ENCODE measurements at regions not wholly inside any gene's neighbourhood (a gene's known extent, or its start where the extent isn't known, plus 50 kb on each side); places are given as distances from the start of the nearest gene placed in this dataset.

DNA sequence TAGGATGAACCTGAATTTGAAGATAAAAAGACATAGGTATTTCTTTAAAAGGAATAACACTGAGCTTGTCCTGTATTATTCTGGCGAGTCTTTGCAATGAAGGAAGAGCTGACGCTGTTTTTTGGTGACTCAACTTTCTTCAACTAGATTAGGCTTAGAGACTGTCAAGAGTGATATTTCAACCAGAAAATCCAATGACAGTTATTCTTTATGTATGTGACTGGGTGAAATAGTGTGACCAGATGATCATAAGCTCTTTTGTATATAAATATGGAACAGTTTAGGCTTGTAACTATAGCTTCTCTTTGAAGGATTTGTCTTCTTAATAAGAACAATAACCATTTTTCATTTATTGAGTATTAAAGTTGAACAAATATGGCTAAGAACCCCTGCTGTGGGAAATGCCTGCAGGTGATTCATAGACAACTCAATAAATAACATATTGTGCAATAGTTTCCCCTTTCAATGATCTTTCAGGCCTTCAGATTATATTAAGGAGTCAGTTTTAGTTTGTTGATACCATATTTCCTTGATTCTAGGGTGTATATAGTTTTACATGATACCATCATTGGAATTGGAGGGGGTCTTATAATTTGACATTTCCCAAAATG is 265.6 kb upstream of the JAG1 start:
- Histone ChIP-seq H3K27me3 (ENCODE audit: low read depth) (no peaks in the 10 kb centered on the region), H3K27ac (replicated peaks) (no peak overlapping the region), H3K36me3 (no peaks in the 10 kb centered on the region), H3K4me3 (no peak overlapping the region), H3K4me1 (peaks cover 15% of the 10 kb centered on the region), H3K9me3 (replicated peaks) (no peaks in the 10 kb centered on the region)
- intact Hi-C loops (cut with micrococcal nuclease), result no loop called here
- TF ChIP-seq, protein P1, sequence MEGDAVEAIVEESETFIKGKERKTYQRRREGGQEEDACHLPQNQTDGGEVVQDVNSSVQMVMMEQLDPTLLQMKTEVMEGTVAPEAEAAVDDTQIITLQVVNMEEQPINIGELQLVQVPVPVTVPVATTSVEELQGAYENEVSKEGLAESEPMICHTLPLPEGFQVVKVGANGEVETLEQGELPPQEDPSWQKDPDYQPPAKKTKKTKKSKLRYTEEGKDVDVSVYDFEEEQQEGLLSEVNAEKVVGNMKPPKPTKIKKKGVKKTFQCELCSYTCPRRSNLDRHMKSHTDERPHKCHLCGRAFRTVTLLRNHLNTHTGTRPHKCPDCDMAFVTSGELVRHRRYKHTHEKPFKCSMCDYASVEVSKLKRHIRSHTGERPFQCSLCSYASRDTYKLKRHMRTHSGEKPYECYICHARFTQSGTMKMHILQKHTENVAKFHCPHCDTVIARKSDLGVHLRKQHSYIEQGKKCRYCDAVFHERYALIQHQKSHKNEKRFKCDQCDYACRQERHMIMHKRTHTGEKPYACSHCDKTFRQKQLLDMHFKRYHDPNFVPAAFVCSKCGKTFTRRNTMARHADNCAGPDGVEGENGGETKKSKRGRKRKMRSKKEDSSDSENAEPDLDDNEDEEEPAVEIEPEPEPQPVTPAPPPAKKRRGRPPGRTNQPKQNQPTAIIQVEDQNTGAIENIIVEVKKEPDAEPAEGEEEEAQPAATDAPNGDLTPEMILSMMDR (IDR thresholded peaks at IDR 0.05; ENCODE audit: borderline replicate concordance), result no peak
- DNase-seq, result no peak

DNA sequence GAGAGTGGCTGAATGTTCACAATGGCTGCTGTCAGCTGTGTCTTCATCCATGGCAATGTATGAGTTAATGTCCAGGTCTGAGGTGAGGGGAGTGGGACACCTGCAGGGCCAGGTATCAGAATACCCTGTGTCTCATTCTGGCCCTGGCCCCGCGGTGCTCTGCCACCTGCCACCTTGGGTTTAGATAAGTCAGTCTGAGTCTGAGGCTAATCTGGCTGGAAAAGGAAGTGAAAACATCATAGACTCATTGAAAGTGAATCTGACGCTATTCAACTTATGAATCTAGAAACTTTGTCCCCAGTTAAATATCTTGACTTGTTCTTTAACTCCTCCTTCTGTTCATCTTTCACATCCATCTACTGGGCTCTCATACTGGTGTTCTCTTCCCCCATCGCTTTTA is 267.1 kb upstream of the JAG1 start:
- Histone ChIP-seq H3K27ac (replicated peaks) (no peak overlapping the region), H3K9me3 (replicated peaks) (no peaks in the 10 kb centered on the region), H3K4me3 (no peak overlapping the region), H3K36me3 (no peaks in the 10 kb centered on the region), H3K4me1 (peaks cover 9% of the 10 kb centered on the region), H3K27me3 (ENCODE audit: low read depth) (no peaks in the 10 kb centered on the region)
- no peak for DNase-seq
- TF ChIP-seq, protein P1 (IDR thresholded peaks at IDR 0.05; ENCODE audit: borderline replicate concordance), result no peak
- intact Hi-C loops (cut with micrococcal nuclease), result no loop called here

DNA sequence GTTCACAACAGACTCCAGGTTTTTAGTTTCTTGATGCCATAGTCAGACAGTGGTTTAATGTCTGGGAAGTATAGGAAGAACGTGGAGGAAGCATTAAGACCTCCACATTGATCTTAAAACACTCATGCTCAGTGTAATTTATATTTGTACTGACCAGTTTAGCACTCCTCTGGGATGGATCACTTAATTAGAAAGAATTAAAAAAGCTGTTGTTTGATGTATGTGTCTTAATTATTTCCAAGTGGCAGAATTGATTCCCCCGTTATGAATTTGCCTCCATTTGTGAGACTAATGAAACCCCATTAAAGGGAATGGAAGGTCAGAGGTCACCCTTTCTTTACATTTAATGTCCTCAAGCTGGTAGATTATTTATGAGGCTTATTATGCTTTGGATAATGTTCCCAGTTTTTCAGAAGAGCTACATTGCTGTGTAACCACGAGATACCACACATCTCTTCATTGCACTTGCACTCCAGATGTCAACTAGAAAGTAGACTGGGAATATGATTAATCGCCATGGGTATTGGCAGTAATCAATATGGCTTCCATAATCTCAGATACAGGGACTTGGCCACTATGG is 270.0 kb upstream of the JAG1 start:
- no peaks in the 10 kb centered on the region for H3K36me3 ChIP-seq
- H3K27me3 ChIP-seq (ENCODE audit: low read depth), result no peaks in the 10 kb centered on the region
- H3K27ac ChIP-seq (replicated peaks), result no peak overlapping the region
- no peak overlapping the region for H3K4me3 ChIP-seq
- DNase-seq, result no peak
- TF ChIP-seq, protein P1 (IDR thresholded peaks at IDR 0.05; ENCODE audit: borderline replicate concordance), result no peak
- H3K9me3 ChIP-seq (replicated peaks), result no peaks in the 10 kb centered on the region
- H3K4me1 ChIP-seq, result no peaks in the 10 kb centered on the region
- intact Hi-C loops (cut with micrococcal nuclease), result no loop called here

DNA sequence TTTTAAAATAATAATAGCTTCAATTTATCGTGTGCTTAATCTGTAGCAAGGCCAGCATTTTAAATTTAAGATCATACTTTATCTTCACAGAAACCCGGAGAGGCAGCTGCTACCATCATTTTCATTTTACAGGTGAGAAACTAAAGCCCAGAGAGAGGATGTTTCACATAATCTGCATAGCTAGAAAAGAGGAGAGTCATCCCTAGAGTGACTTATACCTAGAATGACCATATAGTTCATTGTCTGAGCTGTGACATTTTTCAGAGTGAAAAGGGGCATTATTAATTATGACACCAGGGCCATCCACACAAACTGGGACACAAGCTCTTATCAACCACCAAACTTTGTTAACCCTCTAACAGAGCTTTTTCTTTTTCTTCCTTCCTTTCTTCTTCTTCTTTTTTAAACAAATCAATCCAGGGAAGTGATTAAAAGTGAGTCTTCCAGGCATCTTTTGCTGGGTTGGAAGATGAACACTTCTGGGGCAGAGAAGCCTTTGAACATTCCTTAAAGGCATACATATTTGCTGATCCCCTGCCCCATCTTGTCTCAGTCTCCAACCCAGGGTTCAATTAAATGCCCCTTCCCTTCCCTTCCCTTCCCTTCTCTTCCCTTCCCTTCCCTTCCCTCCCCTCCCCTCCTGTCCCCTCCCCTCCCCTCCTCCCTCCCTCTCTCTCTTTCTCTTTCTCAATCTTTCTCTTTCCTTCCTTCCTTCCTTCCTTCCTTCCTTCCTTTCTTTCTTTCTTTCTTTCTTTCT is 272.5 kb upstream of the JAG1 start:
- H3K27me3 ChIP-seq (ENCODE audit: low read depth), result no peaks in the 10 kb centered on the region
- TF ChIP-seq, protein P1 (IDR thresholded peaks at IDR 0.05; ENCODE audit: borderline replicate concordance), result no peak
- intact Hi-C loops (cut with micrococcal nuclease), result no loop called here
- no peaks in the 10 kb centered on the region for H3K9me3 ChIP-seq (replicated peaks)
- no peak for DNase-seq
- no peaks in the 10 kb centered on the region for H3K36me3 ChIP-seq
- H3K4me1 ChIP-seq, result no peaks in the 10 kb centered on the region
- no peak overlapping the region for H3K4me3 ChIP-seq
- no peak overlapping the region for H3K27ac ChIP-seq (replicated peaks)

DNA sequence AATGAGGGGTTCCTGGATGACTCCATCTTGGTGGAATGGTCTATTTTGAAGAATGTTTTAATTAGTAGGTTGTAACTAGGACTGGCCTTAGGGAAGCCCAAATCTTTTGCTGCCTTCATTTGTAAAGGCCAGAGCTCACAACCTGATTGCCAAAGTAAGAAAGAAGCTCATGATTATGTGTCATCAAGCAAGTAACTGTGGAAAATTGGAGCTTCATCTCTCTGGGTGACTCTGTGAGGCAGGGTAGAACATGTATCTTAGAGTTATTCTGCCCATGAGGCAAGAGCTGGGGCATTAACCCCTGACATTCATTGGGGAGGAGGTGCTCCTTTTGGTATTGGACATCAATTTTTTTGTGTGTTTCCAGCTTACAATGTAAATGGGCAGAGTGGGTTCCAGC is 273.9 kb upstream of the JAG1 start:
- no peaks in the 10 kb centered on the region for H3K4me1 ChIP-seq
- intact Hi-C loops (cut with micrococcal nuclease), result no loop called here
- no peaks in the 10 kb centered on the region for H3K36me3 ChIP-seq
- no peak overlapping the region for H3K4me3 ChIP-seq
- DNase-seq, result no peak
- no peak overlapping the region for H3K27ac ChIP-seq (replicated peaks)
- TF ChIP-seq, protein P1 (IDR thresholded peaks at IDR 0.05; ENCODE audit: borderline replicate concordance), result no peak
- no peaks in the 10 kb centered on the region for H3K9me3 ChIP-seq (replicated peaks)
- H3K27me3 ChIP-seq (ENCODE audit: low read depth), result no peaks in the 10 kb centered on the region
